COLO829 (cell line): ENCODE measurements at regions not wholly inside any gene's neighbourhood (a gene's known extent, or its start where the extent isn't known, plus 50 kb on each side); places are given as distances from the start of the nearest gene placed in this dataset.
"Not testable (repeated sequence)": the region's sequence is repeated elsewhere in the genome, so short reads cannot be mapped to it uniquely, and the experiment has no call there.

Experiments
- DNase-seq: peaks from one replicate; pipeline ENCODE4 v3.0.0; 2012; ENCODE audit warnings: low spot score

- DNase-seq, result no peak
Measured at GRCh38 chr13:110811008-110811720, 97.7 kb downstream of the ING1 start.

- DNase-seq, result no peak
Measured at GRCh38 chr13:110811771-110812120, 98.2 kb downstream of the ING1 start.

- no peak for DNase-seq
Measured at GRCh38 chr13:110812121-110812868, 98.8 kb downstream of the ING1 start.

- no peak for DNase-seq
Measured at GRCh38 chr13:110812869-110813645, 99.6 kb downstream of the ING1 start.

- DNase-seq, result no peak
Measured at GRCh38 chr13:110813646-110814624, 100.4 kb downstream of the ING1 start.

GRCh38 chr13:110815471-110816204, 99.2 kb downstream of the ANKRD10 start:
- DNase-seq, result no peak

- no peak for DNase-seq
Measured at GRCh38 chr13:110816500-110816899, 98.4 kb downstream of the ANKRD10 start.

GRCh38 chr13:110817143-110817542, 97.7 kb downstream of the ANKRD10 start:
- DNase-seq, result no peak

- DNase-seq, result no peak
Measured at GRCh38 chr13:110818747-110819146, 96.1 kb downstream of the ANKRD10 start.

- peak; percentile 80 for DNase-seq
Measured at GRCh38 chr13:110819203-110820014, 95.5 kb downstream of the ANKRD10 start.

- no peak for DNase-seq
Measured at GRCh38 chr13:110820322-110820721, 94.5 kb downstream of the ANKRD10 start.

- not testable (repeated sequence) for DNase-seq
Measured at GRCh38 chr13:110821837-110822668, 92.8 kb downstream of the ANKRD10 start.

- no peak for DNase-seq
Measured at GRCh38 chr13:110822669-110822945, 92.3 kb downstream of the ANKRD10 start.

- DNase-seq, result no peak
Measured at GRCh38 chr13:110824702-110825300, 90.1 kb downstream of the ANKRD10 start.

GRCh38 chr13:110825516-110825915, 89.4 kb downstream of the ANKRD10 start:
- no peak for DNase-seq

GRCh38 chr13:110826101-110826500, 88.8 kb downstream of the ANKRD10 start:
- DNase-seq, result no peak

GRCh38 chr13:110826861-110827672, 87.8 kb downstream of the ANKRD10 start:
- DNase-seq, result no peak
